ENCODE measurements at regions not wholly inside any gene's neighbourhood (a gene's known extent, or its start where the extent isn't known, plus 50 kb on each side); places are given as distances from the start of the nearest gene placed in this dataset.

DNA sequence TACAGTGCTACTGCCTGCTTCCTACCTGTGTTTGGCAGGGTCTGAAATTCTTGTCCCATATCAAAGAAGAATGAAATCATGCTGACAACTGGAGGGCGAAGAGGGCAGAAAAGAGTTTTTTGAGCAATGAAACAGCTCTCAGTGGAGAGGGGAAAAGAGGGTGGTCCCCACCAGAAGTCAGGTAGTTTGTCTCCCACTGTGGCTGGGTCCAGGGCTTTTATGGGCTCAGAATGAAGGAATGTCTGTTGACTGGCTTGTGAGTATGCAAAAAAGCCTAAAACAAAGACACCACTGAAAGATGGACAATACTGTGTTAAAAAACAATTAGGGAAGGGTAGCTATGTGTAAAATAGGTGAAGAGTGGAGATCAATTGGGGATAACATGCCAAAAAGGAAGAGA is 115.0 kb downstream of the ADAM29 start:
- no peak for TF ChIP-seq CTCF (conservative IDR thresholded peaks at IDR 0.05; ENCODE audit: low read depth, low read length)
- no peak overlapping the region for H3K4me3 ChIP-seq (ENCODE audit: low read length)
- no peak for DNase-seq (ENCODE audit: low read depth)

GRCh38 chr4:175034007-175034406 is 115.8 kb downstream of the ADAM29 start:
- H3K4me3 ChIP-seq (ENCODE audit: low read length), result no peak overlapping the region
- TF ChIP-seq CTCF (conservative IDR thresholded peaks at IDR 0.05; ENCODE audit: low read depth, low read length), result no peak
- DNase-seq (ENCODE audit: low read depth), result no peak

DNA sequence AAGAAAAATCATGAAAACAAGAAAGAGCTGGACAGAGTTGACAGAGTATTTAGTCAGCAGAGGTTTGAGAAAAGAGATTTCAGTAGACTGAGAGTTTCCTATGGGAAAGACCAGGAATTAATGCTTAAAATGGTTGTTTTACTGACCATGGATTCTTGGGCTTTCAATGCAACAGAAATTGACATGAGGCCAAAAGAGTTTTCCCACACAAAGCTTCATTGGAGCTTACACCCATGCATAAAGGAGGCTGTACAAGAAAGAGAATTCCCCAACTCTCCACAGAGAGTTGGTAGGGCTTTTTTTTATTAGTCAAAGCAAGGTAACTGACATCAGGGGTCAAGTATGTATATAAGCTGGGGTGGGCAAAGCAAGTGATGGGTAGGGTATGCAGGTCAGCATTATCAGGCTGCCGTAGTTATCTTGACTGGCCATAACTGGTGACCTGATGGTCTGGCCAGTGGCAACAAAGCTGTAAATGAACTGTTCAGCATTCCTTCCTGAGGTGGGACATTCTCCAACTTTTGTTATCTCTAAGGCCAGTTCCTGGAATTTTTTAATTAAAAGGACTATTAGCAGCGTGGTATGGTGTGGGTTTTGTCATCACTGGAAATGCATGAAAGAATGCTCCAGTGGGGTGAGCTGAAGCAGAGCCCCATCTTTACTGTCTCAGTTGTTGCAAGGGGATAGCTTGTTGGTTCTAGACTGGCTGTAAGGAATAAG is 117.0 kb downstream of the ADAM29 start:
- no peak for TF ChIP-seq CTCF (conservative IDR thresholded peaks at IDR 0.05; ENCODE audit: low read depth, low read length)
- DNase-seq (ENCODE audit: low read depth), result no peak

GRCh38 chr4:175035905-175036304 is 117.7 kb downstream of the ADAM29 start:
- DNase-seq (ENCODE audit: low read depth), result no peak
- no peak overlapping the region for H3K4me3 ChIP-seq (ENCODE audit: low read length)
- no peak for TF ChIP-seq CTCF (conservative IDR thresholded peaks at IDR 0.05; ENCODE audit: low read depth, low read length)

More for the DNA sequence above, 117.0 kb downstream of the ADAM29 start:
- no peak overlapping the region for H3K4me3 ChIP-seq (ENCODE audit: low read length)

DNA sequence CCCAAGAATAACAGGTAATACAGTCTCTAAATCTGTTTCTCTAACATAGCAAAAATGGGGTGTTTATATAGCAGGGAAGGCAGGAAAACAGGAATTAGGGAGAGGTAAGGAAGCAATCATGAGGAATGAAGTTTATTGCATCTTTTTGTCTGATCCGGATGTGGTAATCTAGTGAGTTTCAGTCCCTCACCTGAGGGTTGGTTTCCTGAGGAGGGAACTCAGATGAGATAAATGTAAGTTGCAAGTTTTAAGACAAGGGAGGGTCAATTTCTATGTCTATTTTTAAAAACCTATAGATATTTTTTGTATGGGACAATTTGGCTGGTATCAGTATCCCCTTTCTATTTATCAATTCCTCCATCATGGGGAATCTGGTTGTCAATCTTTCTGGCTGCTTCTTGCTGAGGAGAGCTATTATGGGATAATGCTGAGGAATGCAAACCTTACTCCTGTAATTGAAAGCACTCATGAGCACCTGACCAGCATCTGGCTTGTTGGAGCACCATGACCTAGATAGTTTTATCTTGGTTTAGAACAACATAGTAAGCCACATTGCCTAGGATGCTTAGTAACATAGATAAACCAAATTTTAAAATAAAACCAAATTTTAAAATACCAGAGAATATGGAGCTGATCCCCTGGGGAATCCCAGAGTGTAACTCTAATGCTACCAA is 130.1 kb downstream of the ADAM29 start:
- no peak for DNase-seq (ENCODE audit: low read depth)
- H3K4me3 ChIP-seq (ENCODE audit: low read length), result no peak overlapping the region
- no peak for TF ChIP-seq CTCF (conservative IDR thresholded peaks at IDR 0.05; ENCODE audit: low read depth, low read length)

DNA sequence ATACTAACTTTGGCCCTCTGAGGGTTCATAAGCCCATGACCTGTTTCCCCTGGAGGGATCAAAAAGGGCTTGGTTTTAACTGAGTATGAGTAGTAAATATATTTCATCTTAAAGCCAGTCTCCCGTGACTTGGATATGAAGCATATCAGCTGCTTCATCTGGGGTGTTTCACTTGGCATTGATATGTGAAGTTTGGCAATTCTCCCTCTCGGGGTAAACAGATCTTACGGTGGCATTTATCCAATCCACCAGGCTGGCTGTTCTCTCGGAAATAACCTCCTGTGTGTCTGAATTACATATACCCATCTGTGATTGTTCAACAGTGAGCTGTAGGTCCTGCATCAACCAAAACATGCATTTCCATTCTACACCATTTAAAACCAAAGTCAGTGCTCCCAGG is 130.7 kb downstream of the ADAM29 start:
- no peak overlapping the region for H3K4me3 ChIP-seq (ENCODE audit: low read length)
- DNase-seq (ENCODE audit: low read depth), result no peak
- no peak for TF ChIP-seq CTCF (conservative IDR thresholded peaks at IDR 0.05; ENCODE audit: low read depth, low read length)

DNA sequence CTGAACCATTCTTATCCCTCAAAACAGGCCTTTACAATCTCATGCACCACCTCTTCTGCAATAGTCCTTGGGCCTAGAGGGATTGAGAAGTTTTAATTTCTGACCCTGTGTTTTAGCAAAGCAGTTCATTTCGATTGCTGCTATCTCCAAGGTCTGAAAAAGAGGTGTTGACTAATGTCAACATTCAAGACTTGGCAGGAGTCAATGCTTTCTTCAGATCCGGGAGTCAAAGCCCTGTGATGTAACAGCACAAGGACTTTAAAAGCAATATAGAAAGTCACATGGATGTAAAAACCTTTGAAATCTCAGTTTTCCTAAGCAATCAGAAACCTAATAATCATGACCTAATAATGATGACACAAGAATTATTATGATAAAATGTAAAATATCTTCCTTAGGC is 133.8 kb downstream of the ADAM29 start:
- TF ChIP-seq CTCF (conservative IDR thresholded peaks at IDR 0.05; ENCODE audit: low read depth, low read length), result no peak

More for the DNA sequence above, 133.8 kb downstream of the ADAM29 start:
- no peak overlapping the region for H3K4me3 ChIP-seq (ENCODE audit: low read length)
- DNase-seq (ENCODE audit: low read depth), result no peak

Data from retinal pigment epithelial cell (primary cell).